Adrenal gland (tissue), 5 donors: ENCODE measurements at regions not wholly inside any gene's neighbourhood (a gene's known extent, or its start where the extent isn't known, plus 50 kb on each side); places are given as distances from the start of the nearest gene placed in this dataset.

Experiments
- POLR2A ChIP-seq, 2 donors: fragments of 450-650 bp; IDR thresholded peaks; one replicate each; pipeline ENCODE4 v1.6.1; 2017; ENCODE audit warnings: antibody characterized with exemption in 2 of 2, mild to moderate bottlenecking in 2 of 2, moderate library complexity in 1 of 2
- TF ChIP-seq, protein P1 (sequence below), 6 experiments: fragments of 450-650 bp in 4 of 6; fragments of 200-600 bp in 2 of 6; sonication (generic) in 1 of 6; IDR thresholded peaks; 1 replicate in 5 of 6; 2 replicates in 1 of 6; pipeline versions ENCODE4 v1.5.1 to v1.8.0; 2016 to 2021; ENCODE audit warnings: antibody characterized with exemption in 6 of 6, mild to moderate bottlenecking in 2 of 6, moderate library complexity in 1 of 6
- donor health status: DM: no; HTN: no; CAD: no.

DNA sequence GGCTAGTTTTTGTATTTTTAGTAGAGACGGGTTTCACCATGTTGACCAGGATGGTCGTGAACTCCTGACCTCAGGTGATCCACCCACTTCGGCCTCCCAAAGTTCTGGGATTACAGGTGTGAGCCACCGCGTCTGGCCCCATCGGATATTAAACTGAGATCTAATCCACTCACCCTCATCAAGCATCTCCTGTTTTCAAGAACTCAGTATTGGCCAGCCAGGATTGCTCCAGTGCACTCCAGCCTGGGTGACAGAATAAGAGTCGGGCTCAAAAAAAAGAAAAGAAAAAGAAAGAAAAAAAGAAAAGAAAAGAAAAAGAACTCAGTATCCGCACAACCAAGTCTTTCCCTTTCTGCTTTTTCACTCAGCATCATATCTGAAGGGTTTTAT, 167.6 kb downstream of the OR13H1 start:
- TF ChIP-seq, protein P1, sequence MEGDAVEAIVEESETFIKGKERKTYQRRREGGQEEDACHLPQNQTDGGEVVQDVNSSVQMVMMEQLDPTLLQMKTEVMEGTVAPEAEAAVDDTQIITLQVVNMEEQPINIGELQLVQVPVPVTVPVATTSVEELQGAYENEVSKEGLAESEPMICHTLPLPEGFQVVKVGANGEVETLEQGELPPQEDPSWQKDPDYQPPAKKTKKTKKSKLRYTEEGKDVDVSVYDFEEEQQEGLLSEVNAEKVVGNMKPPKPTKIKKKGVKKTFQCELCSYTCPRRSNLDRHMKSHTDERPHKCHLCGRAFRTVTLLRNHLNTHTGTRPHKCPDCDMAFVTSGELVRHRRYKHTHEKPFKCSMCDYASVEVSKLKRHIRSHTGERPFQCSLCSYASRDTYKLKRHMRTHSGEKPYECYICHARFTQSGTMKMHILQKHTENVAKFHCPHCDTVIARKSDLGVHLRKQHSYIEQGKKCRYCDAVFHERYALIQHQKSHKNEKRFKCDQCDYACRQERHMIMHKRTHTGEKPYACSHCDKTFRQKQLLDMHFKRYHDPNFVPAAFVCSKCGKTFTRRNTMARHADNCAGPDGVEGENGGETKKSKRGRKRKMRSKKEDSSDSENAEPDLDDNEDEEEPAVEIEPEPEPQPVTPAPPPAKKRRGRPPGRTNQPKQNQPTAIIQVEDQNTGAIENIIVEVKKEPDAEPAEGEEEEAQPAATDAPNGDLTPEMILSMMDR (IDR thresholded peaks at IDR 0.05): no peak
- TF ChIP-seq POLR2A (IDR thresholded peaks at IDR 0.05): no peak
